OCI-LY7 (cell line): ENCODE measurements at regions not wholly inside any gene's neighbourhood (a gene's known extent, or its start where the extent isn't known, plus 50 kb on each side); places are given as distances from the start of the nearest gene placed in this dataset.

ENCODE experiments used
- BruUV-seq: library from RNA; stranded (reverse); fragments of 400-500 nt; replicated peaks from 2 replicates; lab custom pipeline; 2021; lab: Mats Ljungman, UMichigan
- CTCF ChIA-PET: fragments of 300-600 bp; sonication (Branson Sonifier 250); formaldehyde crosslinking; loops from one replicate; lab custom pipeline; 2022; ENCODE audit warnings: antibody characterized with exemption; ENCODE audit not compliant: unreplicated experiment; lab: Charles Lee
- POLR2A ChIA-PET: fragments of 300-600 bp; sonication (Branson Sonifier 250); formaldehyde crosslinking; loops from one replicate; lab custom pipeline; 2022; ENCODE audit warnings: antibody characterized with exemption; lab: Charles Lee
- DNase-seq: peaks from one replicate; pipeline ENCODE4 v3.0.0-alpha.2; 2015; ENCODE audit warnings: low spot score
- H2AFZ ChIP-seq: fragments of 200-600 bp; sonication (generic), shearing (Covaris generic); 2 replicates; pipeline ENCODE4 v1.6.1; 2014; ENCODE audit warnings: mild to moderate bottlenecking, antibody characterized with exemption, low read length, moderate library complexity
- H3K27ac ChIP-seq: fragments of 200-600 bp; sonication (generic); 2 replicates; pipeline ENCODE4 v1.5.1; 2014; ENCODE audit warnings: mixed run types, low read depth, mild to moderate bottlenecking, moderate library complexity, low read length, inconsistent platforms; ENCODE audit not compliant: poor library complexity, severe bottlenecking
- H3K36me3 ChIP-seq: fragments of 200-600 bp; sonication (generic); 2 replicates; pipeline ENCODE4 v1.6.1; 2014; ENCODE audit warnings: mild to moderate bottlenecking, antibody characterized with exemption, low read length, moderate library complexity, mixed read lengths; ENCODE audit not compliant: insufficient read depth
- H3K4me1 ChIP-seq: fragments of 200-600 bp; sonication (generic); 2 replicates; pipeline ENCODE4 v1.5.1; 2014; ENCODE audit warnings: mild to moderate bottlenecking, low read length; ENCODE audit not compliant: insufficient read depth, poor library complexity, severe bottlenecking
- H3K4me2 ChIP-seq: fragments of 200-600 bp; sonication (generic); 2 replicates; pipeline ENCODE4 v1.6.1; 2014; ENCODE audit warnings: mild to moderate bottlenecking, low read length
- H3K4me3 ChIP-seq: fragments of 200-600 bp; sonication (generic); 2 replicates; pipeline ENCODE4 v1.5.1; 2014; ENCODE audit warnings: mild to moderate bottlenecking, low read depth, low read length; ENCODE audit not compliant: poor library complexity, severe bottlenecking
- H3K79me2 ChIP-seq: fragments of 200-600 bp; sonication (generic); 2 replicates; pipeline ENCODE4 v1.6.1; 2016; ENCODE audit warnings: low read depth, mild to moderate bottlenecking, low read length, moderate library complexity, mixed read lengths; ENCODE audit not compliant: insufficient read depth
- H3K9me2 ChIP-seq: fragments of 200-600 bp; sonication (generic); 2 replicates; pipeline ENCODE4 v1.6.1; 2016; ENCODE audit warnings: mild to moderate bottlenecking, low read length, mixed read lengths; ENCODE audit not compliant: insufficient read depth
- H3K9me3 ChIP-seq: fragments of 200-600 bp; sonication (generic); 2 replicates; pipeline ENCODE4 v1.6.1; 2014; ENCODE audit warnings: mild to moderate bottlenecking, mixed run types, low read length, mixed read lengths
- H4K20me1 ChIP-seq: fragments of 200-600 bp; sonication (generic); 2 replicates; pipeline ENCODE4 v1.6.1; 2014; ENCODE audit warnings: mild to moderate bottlenecking, antibody characterized with exemption, low read length, moderate library complexity, mixed read lengths; ENCODE audit not compliant: insufficient read depth
- CTCF ChIP-seq: fragments of 200-600 bp; sonication (generic); conservative IDR thresholded peaks from 2 replicates; pipeline ENCODE4 v1.5.1; 2014; ENCODE audit warnings: mild to moderate bottlenecking, antibody characterized with exemption, low read length, moderate library complexity, mixed read lengths
- EZH2phosphoT487 ChIP-seq: fragments of 200-600 bp; sonication (generic); IDR thresholded peaks from 2 replicates; pipeline ENCODE4 v1.6.1; 2018; ENCODE audit warnings: low read depth, borderline replicate concordance, mild to moderate bottlenecking, mixed run types, antibody characterized with exemption, low read length, moderate library complexity, mixed read lengths
- intact Hi-C: fragments of 100-400 bp; cut with micrococcal nuclease; formaldehyde crosslinking; loops from one replicate; pipeline ENCODE4 v1.10.0; 2022; ENCODE audit not compliant: unreplicated experiment

DNA sequence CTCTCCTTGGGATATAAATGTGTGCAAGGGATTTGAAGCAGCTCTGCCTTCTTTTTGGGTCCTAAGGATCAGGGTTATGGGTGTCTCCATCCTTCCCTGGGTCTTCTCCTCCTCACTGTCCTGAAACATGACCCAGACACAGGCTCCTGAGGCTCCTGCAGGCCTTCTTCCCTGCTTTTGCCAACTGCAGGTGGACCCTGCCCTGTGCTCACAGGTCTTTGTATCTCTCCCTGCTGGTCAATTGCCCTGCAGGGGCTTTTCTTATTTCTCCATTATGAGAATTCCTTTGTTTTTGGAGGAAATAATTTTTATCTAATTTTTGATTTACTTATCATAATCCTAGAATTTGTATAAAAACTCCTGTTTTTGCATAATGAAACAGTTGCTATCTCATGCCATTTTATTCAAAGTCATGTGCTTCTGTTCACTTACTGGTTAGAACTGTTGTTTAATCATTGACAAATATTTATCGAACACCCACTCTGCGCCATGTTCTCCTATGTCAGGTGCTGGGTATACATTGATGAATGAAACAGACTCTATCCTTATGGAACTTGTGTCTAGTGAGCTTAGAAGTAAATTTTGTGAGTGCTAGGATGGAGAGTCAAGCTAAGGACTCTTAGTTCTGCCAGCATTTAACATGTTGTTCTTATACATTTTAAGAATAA, 89.7 kb upstream of the TOP3B start:
- intact Hi-C loops, result no loop called here
- no TSS peak for BruUV-seq
- CTCF ChIA-PET, result no interaction called here

DNA sequence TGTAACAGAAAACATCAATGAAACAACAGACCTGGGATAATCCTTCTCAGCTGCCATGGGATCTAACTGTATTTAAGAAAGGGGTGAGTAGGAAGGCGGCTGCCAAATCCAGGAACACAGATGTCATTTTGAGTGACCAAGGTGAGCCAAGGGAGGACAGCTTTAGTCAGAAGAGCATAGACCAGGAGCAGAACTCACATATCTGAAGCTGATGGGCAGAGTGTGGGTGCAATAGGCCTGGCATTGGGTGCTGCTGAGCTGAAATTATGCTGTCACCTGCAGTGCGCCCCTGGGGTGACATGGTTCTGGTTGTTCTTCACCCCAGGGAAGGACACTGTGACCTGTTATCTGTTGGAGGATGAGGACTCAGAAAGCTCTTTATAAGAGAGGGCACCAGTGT, 88.9 kb upstream of the TOP3B start:
- Histone ChIP-seq H3K79me2 (no peaks in the 10 kb centered on the region), H3K9me3 (no peaks in the 10 kb centered on the region), H3K27ac (no peak overlapping the region), H2AFZ (no peak overlapping the region), H3K4me2 (no peak overlapping the region), H3K36me3 (no peaks in the 10 kb centered on the region), H4K20me1 (no peaks in the 10 kb centered on the region), H3K4me1 (no peaks in the 10 kb centered on the region), H3K9me2 (no peaks in the 10 kb centered on the region), H3K4me3 (no peak overlapping the region)
- TF ChIP-seq CTCF (no peak), EZH2phosphoT487 (no peak)
- POLR2A ChIA-PET, result interaction anchor here (1.0 kb wide), 1 partner anchor 9 kb away, joined by 3 read pairs; no protein-coding TSS in a partner anchor
- CTCF ChIA-PET, result no interaction called here
- no peak for DNase-seq
- intact Hi-C loops, result no loop called here
- BruUV-seq, result no TSS peak

More for the DNA sequence above, 89.7 kb upstream of the TOP3B start:
- H3K79me2 ChIP-seq, result no peaks in the 10 kb centered on the region
- no peak overlapping the region for H2AFZ ChIP-seq
- H3K4me1 ChIP-seq, result no peaks in the 10 kb centered on the region
- H3K4me2 ChIP-seq, result no peak overlapping the region
- no peak overlapping the region for H3K4me3 ChIP-seq
- TF ChIP-seq EZH2phosphoT487, result no peak
- TF ChIP-seq CTCF, result no peak
- POLR2A ChIA-PET, result interaction anchor here (1.0 kb wide), 1 partner anchor 10 kb away, joined by 3 read pairs; no protein-coding TSS in a partner anchor
- H4K20me1 ChIP-seq, result no peaks in the 10 kb centered on the region
- no peak for DNase-seq
- H3K36me3 ChIP-seq, result no peaks in the 10 kb centered on the region
- no peaks in the 10 kb centered on the region for H3K9me3 ChIP-seq
- H3K9me2 ChIP-seq, result no peaks in the 10 kb centered on the region
- no peak overlapping the region for H3K27ac ChIP-seq

- POLR2A ChIA-PET, result interaction anchor here (0.9 kb wide), 1 partner anchor 14 kb away, joined by 3 read pairs; no protein-coding TSS in a partner anchor
- DNase-seq, result no peak
- H3K27ac ChIP-seq, result no peak overlapping the region
- H3K9me3 ChIP-seq, result no peaks in the 10 kb centered on the region
- H3K79me2 ChIP-seq, result no peaks in the 10 kb centered on the region
- no peaks in the 10 kb centered on the region for H4K20me1 ChIP-seq
- no peaks in the 10 kb centered on the region for H3K9me2 ChIP-seq
- H3K36me3 ChIP-seq, result no peaks in the 10 kb centered on the region
- no peaks in the 10 kb centered on the region for H3K4me1 ChIP-seq
- H3K4me2 ChIP-seq, result no peak overlapping the region
- no peak for TF ChIP-seq EZH2phosphoT487
- TF ChIP-seq CTCF, result no peak
- CTCF ChIA-PET, result interaction anchor here (0.8 kb wide), 1 partner anchor 28 kb away, joined by 3 read pairs; no protein-coding TSS in a partner anchor
- no peak overlapping the region for H2AFZ ChIP-seq
- H3K4me3 ChIP-seq, result no peak overlapping the region
- BruUV-seq, result no TSS peak
- intact Hi-C loops, result no loop called here
Measured at GRCh38 chr22:22070371-22070824, 87.8 kb upstream of the TOP3B start.
